SK-N-SH treated with all-trans-retinoic acid at 6 μM for 48 hours (cell line): ENCODE measurements at regions not wholly inside any gene's neighbourhood (a gene's known extent, or its start where the extent isn't known, plus 50 kb on each side); places are given as distances from the start of the nearest gene placed in this dataset.

ENCODE experiments used
- GLIS3 ChIP-seq: fragments of 250-450 bp; sonication (Bioruptor Pico); IDR thresholded peaks from 2 replicates; pipeline ENCODE4 v1.5.0; 2020; ENCODE audit warnings: mild to moderate bottlenecking, moderate library complexity
- PATZ1 ChIP-seq: fragments of 250-450 bp; sonication (Bioruptor Pico); IDR thresholded peaks from 2 replicates; pipeline ENCODE4 v1.8.0; 2020; ENCODE audit warnings: mild to moderate bottlenecking, moderate library complexity, borderline replicate concordance
- TCF4 ChIP-seq: fragments of 250-450 bp; sonication (Bioruptor Pico); IDR thresholded peaks from 2 replicates; pipeline ENCODE4 v1.8.0; 2021; ENCODE audit warnings: mild to moderate bottlenecking, moderate library complexity, borderline replicate concordance
- ZFP3 ChIP-seq: fragments of 250-450 bp; sonication (Bioruptor Pico); IDR thresholded peaks from 2 replicates; pipeline ENCODE4 v1.5.0; 2020; ENCODE audit warnings: mild to moderate bottlenecking, moderate library complexity
- ZNF70 ChIP-seq: fragments of 450-650 bp; formaldehyde crosslinking; IDR thresholded peaks from 2 replicates; pipeline ENCODE4 v1.5.0; 2020; ENCODE audit warnings: mild to moderate bottlenecking, moderate library complexity

GRCh38 chr12:90304231-90304630 is 595.6 kb upstream of the ATP2B1 start:
- TF ChIP-seq ZFP3 (CRISPR knock-in tag) (no peak), ZNF70 (CRISPR knock-in tag) (no peak), TCF4 (CRISPR knock-in tag) (no peak), PATZ1 (CRISPR knock-in tag) (no peak), GLIS3 (CRISPR knock-in tag) (no peak)
